Fibroblast of villous mesenchyme (primary cell): ENCODE measurements at regions not wholly inside any gene's neighbourhood (a gene's known extent, or its start where the extent isn't known, plus 50 kb on each side); places are given as distances from the start of the nearest gene placed in this dataset.

ENCODE experiments used
- DNase-seq: peaks from one replicate; pipeline ENCODE4 v3.0.0-alpha.2; 2010; ENCODE audit warnings: low read depth
- H3K4me3 ChIP-seq: 2 replicates; pipeline ENCODE4 v1.5.1; 2011; ENCODE audit warnings: low read depth, mild to moderate bottlenecking, low read length
- CTCF ChIP-seq: IDR thresholded peaks from 2 replicates; pipeline ENCODE4 v1.5.1; 2012; ENCODE audit warnings: low read depth, mild to moderate bottlenecking, low read length; ENCODE audit not compliant: insufficient read depth

GRCh38 chr14:22482782-22483553 is 106.1 kb downstream of the DAD1 start:
- TF ChIP-seq CTCF: no peak
- no peak for DNase-seq
- H3K4me3 ChIP-seq: no peak overlapping the region

- no peak overlapping the region for H3K4me3 ChIP-seq
- DNase-seq: no peak
- TF ChIP-seq CTCF: no peak
Measured at GRCh38 chr14:22482085-22482694, 106.8 kb downstream of the DAD1 start.

GRCh38 chr14:22481546-22481945 is 107.5 kb downstream of the DAD1 start:
- TF ChIP-seq CTCF: no peak
- no peak overlapping the region for H3K4me3 ChIP-seq
- no peak for DNase-seq

- DNase-seq: no peak
- no peak for TF ChIP-seq CTCF
- H3K4me3 ChIP-seq: no peak overlapping the region
Measured at GRCh38 chr14:22479776-22480464, 109.1 kb downstream of the DAD1 start.

GRCh38 chr14:22479132-22479531 is 109.9 kb downstream of the DAD1 start:
- DNase-seq: no peak
- H3K4me3 ChIP-seq: no peak overlapping the region
- no peak for TF ChIP-seq CTCF

GRCh38 chr14:22478670-22479069 is 110.4 kb downstream of the DAD1 start:
- no peak overlapping the region for H3K4me3 ChIP-seq
- DNase-seq: no peak
- TF ChIP-seq CTCF: no peak
